GM23248 (cell line): ENCODE measurements at regions not wholly inside any gene's neighbourhood (a gene's known extent, or its start where the extent isn't known, plus 50 kb on each side); places are given as distances from the start of the nearest gene placed in this dataset.

Experiments
- DNase-seq: peaks from one replicate; pipeline ENCODE4 v3.0.0-alpha.2; 2015
- H2AFZ ChIP-seq: fragments of 200-600 bp; sonication (generic); 2 replicates; pipeline ENCODE4 v1.6.1; 2016; ENCODE audit warnings: antibody characterized with exemption
- H3F3A ChIP-seq: fragments of 200-600 bp; sonication (generic); 2 replicates; pipeline ENCODE4 v1.6.1; 2016; ENCODE audit warnings: mild to moderate bottlenecking, antibody characterized with exemption, mixed run types; ENCODE audit not compliant: insufficient read depth
- H3K27ac ChIP-seq: fragments of 200-600 bp; sonication (generic); 2 replicates; pipeline ENCODE4 v1.5.1; 2016; ENCODE audit warnings: mild to moderate bottlenecking
- H3K27me3 ChIP-seq: fragments of 200-600 bp; sonication (generic); replicated peaks from 2 replicates; pipeline ENCODE4 v1.6.1; 2016; ENCODE audit warnings: mild to moderate bottlenecking; ENCODE audit not compliant: insufficient read depth
- H3K36me3 ChIP-seq: fragments of 200-600 bp; sonication (generic); 2 replicates; pipeline ENCODE4 v1.6.1; 2016; ENCODE audit warnings: low read depth, mild to moderate bottlenecking
- H3K4me1 ChIP-seq: fragments of 200-600 bp; sonication (generic); 2 replicates; pipeline ENCODE4 v1.6.1; 2016; ENCODE audit warnings: mild to moderate bottlenecking; ENCODE audit not compliant: insufficient read depth
- H3K4me2 ChIP-seq: fragments of 200-600 bp; sonication (generic); one replicate; pipeline ENCODE4 v1.6.1; 2016; ENCODE audit warnings: mild to moderate bottlenecking; ENCODE audit not compliant: unreplicated experiment
- H3K4me3 ChIP-seq: fragments of 200-600 bp; sonication (generic); 2 replicates; pipeline ENCODE4 v1.5.1; 2016; ENCODE audit warnings: mild to moderate bottlenecking
- H3K79me2 ChIP-seq: fragments of 200-600 bp; sonication (generic); 2 replicates; pipeline ENCODE4 v1.6.1; 2016; ENCODE audit warnings: mild to moderate bottlenecking; ENCODE audit not compliant: insufficient read depth
- H3K9ac ChIP-seq: fragments of 200-600 bp; sonication (generic); 2 replicates; pipeline ENCODE4 v1.6.1; 2016; ENCODE audit warnings: mild to moderate bottlenecking
- H3K9me2 ChIP-seq: fragments of 200-600 bp; sonication (generic); 2 replicates; pipeline ENCODE4 v1.6.1; 2016; ENCODE audit warnings: mixed run types, mild to moderate bottlenecking, moderate library complexity; ENCODE audit not compliant: insufficient read depth
- H3K9me3 ChIP-seq: fragments of 200-600 bp; sonication (generic); one replicate; pipeline ENCODE4 v1.6.1; 2017; ENCODE audit warnings: low read depth
- H4K20me1 ChIP-seq: fragments of 200-600 bp; sonication (generic); 2 replicates; pipeline ENCODE4 v1.6.0; 2016; ENCODE audit not compliant: insufficient read depth
- EZH2 ChIP-seq: fragments of 200-600 bp; sonication (generic); IDR thresholded peaks from 2 replicates; pipeline ENCODE4 v1.6.1; 2018; ENCODE audit warnings: antibody characterized with exemption, mild to moderate bottlenecking; ENCODE audit not compliant: insufficient read depth, poor library complexity, severe bottlenecking
- EZH2phosphoT487 ChIP-seq: fragments of 200-600 bp; sonication (generic); IDR thresholded peaks from 2 replicates; pipeline ENCODE4 v1.6.1; 2018; ENCODE audit warnings: antibody characterized with exemption, moderate library complexity, mild to moderate bottlenecking, low read depth; ENCODE audit not compliant: insufficient read depth
- WGBS, 2 experiments: methylation state at CpG; one replicate each; pipeline ENCODE4 v1.1.6; 2015 to 2017; ENCODE audit warnings: low lambda C conversion rate in 2 of 2, low coverage in 1 of 2; ENCODE audit errors: missing lambda C conversion rate in 2 of 2; 5-methylcytosine and 5-hydroxymethylcytosine counted together
- in situ Hi-C: fragments of 300-500 bp; cut with MboI; formaldehyde crosslinking; loops from 2 replicates; pipeline ENCODE4 v1.15.0; 2020

DNA sequence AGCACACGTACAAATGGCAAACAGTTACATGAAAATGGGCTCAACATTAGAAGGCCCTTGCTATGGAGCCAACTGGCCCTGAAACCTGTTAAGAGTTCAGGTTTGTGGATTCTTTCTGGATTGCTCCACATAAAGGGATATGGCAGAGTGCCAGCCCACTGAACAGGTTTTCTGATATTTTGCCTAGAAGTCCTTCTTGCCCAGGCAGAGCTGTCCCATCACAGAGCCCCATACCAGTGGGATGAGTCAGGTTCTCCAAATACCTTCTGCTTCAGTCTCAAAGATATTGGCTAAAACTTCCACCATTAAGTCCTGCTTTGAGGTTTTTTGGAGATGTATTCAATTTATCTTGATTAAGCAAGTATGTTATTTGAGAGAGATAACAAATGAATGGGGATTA lies 146.8 kb upstream of the IL1RAPL2 start:
- Histone ChIP-seq H3K27me3 (no peaks in the 10 kb centered on the region), H3F3A (no peaks in the 10 kb centered on the region), H4K20me1 (no peaks in the 10 kb centered on the region), H3K4me3 (no peak overlapping the region), H3K79me2 (no peaks in the 10 kb centered on the region), H3K9ac (no peak overlapping the region), H3K27ac (no peak overlapping the region), H3K9me2 (no peaks in the 10 kb centered on the region), H3K36me3 (no peaks in the 10 kb centered on the region), H3K9me3 (no peaks in the 10 kb centered on the region), H3K4me2 (no peak overlapping the region), H3K4me1 (no peaks in the 10 kb centered on the region), H2AFZ (no peak overlapping the region)
- peak; percentile 3 for DNase-seq
- TF ChIP-seq EZH2 (no peak), EZH2phosphoT487 (no peak)
- in situ Hi-C loops, result no loop called here
- WGBS, 2 experiments, result 40 to 44% methylated on average over 1 of the region's 1 CpG

DNA sequence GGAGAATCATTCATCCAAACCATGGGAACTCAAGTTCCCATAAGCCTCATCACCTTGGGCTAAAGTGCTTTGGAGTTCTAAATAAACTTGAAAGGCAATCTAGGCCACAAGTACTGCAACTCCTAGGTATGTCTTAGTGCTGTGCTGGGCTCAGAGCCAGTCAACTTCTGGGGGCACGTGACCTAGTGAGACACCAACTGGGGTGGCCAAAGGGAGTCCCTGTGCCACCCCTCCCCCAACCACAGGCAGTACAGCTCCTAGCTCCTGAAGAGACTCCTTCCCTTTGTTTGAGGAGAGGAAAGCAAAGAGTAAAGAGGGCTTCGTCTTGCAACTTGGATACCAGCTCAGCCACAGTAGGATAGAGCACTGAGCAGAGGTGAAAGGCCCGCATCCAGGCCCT lies 154.2 kb upstream of the IL1RAPL2 start:
- no peak for DNase-seq
- in situ Hi-C loops, result no loop called here

DNA sequence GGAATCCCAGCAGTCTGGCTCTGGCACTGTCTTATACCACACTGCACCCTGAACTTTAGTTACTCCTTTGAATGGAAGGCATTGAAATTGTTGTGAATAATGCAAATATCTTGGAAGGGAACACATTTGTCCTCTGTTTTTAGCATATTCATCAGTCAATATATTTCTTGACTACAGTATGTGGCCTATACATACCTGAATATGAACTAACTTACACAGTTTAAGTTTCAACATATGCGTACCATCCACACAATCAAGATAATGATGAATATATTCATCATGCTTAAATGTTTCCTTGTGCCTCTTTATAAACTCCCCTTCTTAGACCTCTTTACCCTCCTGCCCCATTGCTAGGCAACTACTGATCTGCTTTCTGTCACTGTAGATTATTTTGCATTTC lies 145.7 kb upstream of the ESX1 start:
- Histone ChIP-seq H3F3A (no peaks in the 10 kb centered on the region), H3K4me1 (no peaks in the 10 kb centered on the region), H4K20me1 (no peaks in the 10 kb centered on the region), H3K4me3 (no peak overlapping the region), H2AFZ (no peak overlapping the region), H3K36me3 (no peaks in the 10 kb centered on the region), H3K9me3 (no peaks in the 10 kb centered on the region), H3K27ac (no peak overlapping the region), H3K79me2 (no peaks in the 10 kb centered on the region), H3K27me3 (no peaks in the 10 kb centered on the region), H3K9me2 (no peaks in the 10 kb centered on the region), H3K9ac (no peak overlapping the region), H3K4me2 (no peak overlapping the region)
- in situ Hi-C loops, result no loop called here
- no peak for TF ChIP-seq EZH2phosphoT487
- TF ChIP-seq EZH2, result no peak
- 0% methylated on average over 1 of the region's 1 CpG for WGBS, 2 experiments
- DNase-seq, result no peak

More for the DNA sequence above, 154.2 kb upstream of the IL1RAPL2 start:
- no peak overlapping the region for H3K27ac ChIP-seq
- H3K4me3 ChIP-seq, result no peak overlapping the region
- H3K9ac ChIP-seq, result no peak overlapping the region
- 17 to 26% methylated on average over 2 to 3 of the region's 3 CpGs for WGBS, 2 experiments
- H2AFZ ChIP-seq, result no peak overlapping the region
- no peak overlapping the region for H3K4me2 ChIP-seq
- no peaks in the 10 kb centered on the region for H3K27me3 ChIP-seq
- no peaks in the 10 kb centered on the region for H3K36me3 ChIP-seq
- H3F3A ChIP-seq, result no peaks in the 10 kb centered on the region
- H3K9me2 ChIP-seq, result no peaks in the 10 kb centered on the region
- no peaks in the 10 kb centered on the region for H3K9me3 ChIP-seq
- H4K20me1 ChIP-seq, result no peaks in the 10 kb centered on the region
- H3K4me1 ChIP-seq, result no peaks in the 10 kb centered on the region
- H3K79me2 ChIP-seq, result no peaks in the 10 kb centered on the region
- TF ChIP-seq EZH2, result no peak
- TF ChIP-seq EZH2phosphoT487, result no peak

DNA sequence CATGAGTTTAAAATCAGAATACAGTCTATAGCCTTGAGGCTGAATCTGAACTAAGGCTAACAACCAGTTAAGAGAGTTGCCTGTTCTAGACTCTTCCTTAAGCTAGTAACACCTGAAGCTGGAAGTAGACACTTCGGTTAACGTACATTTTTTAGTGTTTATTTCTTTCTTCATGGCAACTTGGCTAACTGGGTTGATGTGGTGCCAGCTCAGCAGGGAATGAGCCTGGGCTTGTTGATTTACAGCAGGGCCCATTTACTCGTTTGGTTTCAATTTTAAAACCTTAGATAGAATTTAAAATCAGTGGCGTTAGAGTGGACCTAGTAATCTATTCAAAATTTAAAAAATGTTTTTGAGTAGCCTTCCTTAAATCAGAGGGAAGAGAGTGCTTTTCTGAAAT lies 137.6 kb upstream of the ESX1 start:
- in situ Hi-C loops, result no loop called here
- Histone ChIP-seq H3K27ac (no peak overlapping the region), H3K4me2 (no peak overlapping the region), H3K27me3 (no peaks in the 10 kb centered on the region), H3K79me2 (no peaks in the 10 kb centered on the region), H3K9ac (no peak overlapping the region), H2AFZ (no peak overlapping the region), H3K36me3 (no peaks in the 10 kb centered on the region), H3F3A (no peaks in the 10 kb centered on the region), H3K4me1 (no peaks in the 10 kb centered on the region), H4K20me1 (no peaks in the 10 kb centered on the region), H3K9me2 (no peaks in the 10 kb centered on the region), H3K4me3 (no peak overlapping the region), H3K9me3 (no peaks in the 10 kb centered on the region)
- TF ChIP-seq EZH2 (no peak), EZH2phosphoT487 (no peak)
- DNase-seq, result no peak
- WGBS, 2 experiments, result 21 to 27% methylated on average over 4 of the region's 4 CpGs

- 15 to 28% methylated on average over 4 of the region's 4 CpGs for WGBS, 2 experiments
- Histone ChIP-seq H3K9me3 (no peaks in the 10 kb centered on the region), H3K79me2 (no peaks in the 10 kb centered on the region), H3K9me2 (no peaks in the 10 kb centered on the region), H2AFZ (no peak overlapping the region), H3K4me2 (no peak overlapping the region), H3F3A (no peaks in the 10 kb centered on the region), H3K36me3 (no peaks in the 10 kb centered on the region), H3K9ac (no peak overlapping the region), H3K4me1 (no peaks in the 10 kb centered on the region), H4K20me1 (no peaks in the 10 kb centered on the region), H3K27ac (no peak overlapping the region), H3K4me3 (no peak overlapping the region), H3K27me3 (no peaks in the 10 kb centered on the region)
- TF ChIP-seq EZH2phosphoT487 (no peak), EZH2 (no peak)
- in situ Hi-C loops, result no loop called here
- no peak for DNase-seq
Observed at GRCh38 chrX:104391906-104392305, 137.2 kb upstream of the ESX1 start.
